ENCODE measurements at regions not wholly inside any gene's neighbourhood (a gene's known extent, or its start where the extent isn't known, plus 50 kb on each side); places are given as distances from the start of the nearest gene placed in this dataset.

GRCh38 chr6:130507666-130508028 lies 141.8 kb downstream of the TMEM200A start:
- Histone ChIP-seq H3K4me1 (replicated peaks in 1 of 2) (no peaks in the 10 kb centered on the region), H3K27me3 (no peaks in the 10 kb centered on the region), H3K9me3 (replicated peaks in 1 of 3) (no peaks in the 10 kb centered on the region), H3K27ac (no peak overlapping the region), H3K36me3 (replicated peaks in 1 of 2) (no peaks in the 10 kb centered on the region), H3K4me3 (no peak overlapping the region)
- intact Hi-C loops (cut with DNase I) = no loop called here
- DNase-seq = no peak
- TF ChIP-seq, protein P1, sequence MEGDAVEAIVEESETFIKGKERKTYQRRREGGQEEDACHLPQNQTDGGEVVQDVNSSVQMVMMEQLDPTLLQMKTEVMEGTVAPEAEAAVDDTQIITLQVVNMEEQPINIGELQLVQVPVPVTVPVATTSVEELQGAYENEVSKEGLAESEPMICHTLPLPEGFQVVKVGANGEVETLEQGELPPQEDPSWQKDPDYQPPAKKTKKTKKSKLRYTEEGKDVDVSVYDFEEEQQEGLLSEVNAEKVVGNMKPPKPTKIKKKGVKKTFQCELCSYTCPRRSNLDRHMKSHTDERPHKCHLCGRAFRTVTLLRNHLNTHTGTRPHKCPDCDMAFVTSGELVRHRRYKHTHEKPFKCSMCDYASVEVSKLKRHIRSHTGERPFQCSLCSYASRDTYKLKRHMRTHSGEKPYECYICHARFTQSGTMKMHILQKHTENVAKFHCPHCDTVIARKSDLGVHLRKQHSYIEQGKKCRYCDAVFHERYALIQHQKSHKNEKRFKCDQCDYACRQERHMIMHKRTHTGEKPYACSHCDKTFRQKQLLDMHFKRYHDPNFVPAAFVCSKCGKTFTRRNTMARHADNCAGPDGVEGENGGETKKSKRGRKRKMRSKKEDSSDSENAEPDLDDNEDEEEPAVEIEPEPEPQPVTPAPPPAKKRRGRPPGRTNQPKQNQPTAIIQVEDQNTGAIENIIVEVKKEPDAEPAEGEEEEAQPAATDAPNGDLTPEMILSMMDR (IDR thresholded peaks at IDR 0.05) = no peak
- TF ChIP-seq POLR2A (IDR thresholded peaks at IDR 0.05) = no peak
- 50 to 58% (median 52%) methylated on average over 4 of the region's 4 CpGs for WGBS, 4 donors

GRCh38 chr6:130513770-130514169 lies 148.0 kb downstream of the TMEM200A start:
- DNase-seq = no peak
- Histone ChIP-seq H3K36me3 (replicated peaks in 1 of 2) (no peaks in the 10 kb centered on the region), H3K9me3 (replicated peaks in 1 of 3) (no peaks in the 10 kb centered on the region), H3K27me3 (no peaks in the 10 kb centered on the region), H3K4me1 (replicated peaks in 1 of 2) (no peaks in the 10 kb centered on the region), H3K27ac (no peak overlapping the region), H3K4me3 (no peak overlapping the region)
- TF ChIP-seq, protein P1 (IDR thresholded peaks at IDR 0.05) = no peak
- TF ChIP-seq POLR2A (IDR thresholded peaks at IDR 0.05) = no peak
- 57 to 74% (median 67%) methylated on average over 3 of the region's 3 CpGs for WGBS, 4 donors
- intact Hi-C loops (cut with DNase I) = no loop called here

GRCh38 chr6:130514712-130515111 lies 148.9 kb downstream of the TMEM200A start:
- H3K36me3 ChIP-seq (replicated peaks in 1 of 2) = no peaks in the 10 kb centered on the region
- TF ChIP-seq, protein P1 (IDR thresholded peaks at IDR 0.05) = no peak
- no peak for TF ChIP-seq POLR2A (IDR thresholded peaks at IDR 0.05)
- 82 to 84% (median 82%) methylated on average over 3 of the region's 3 CpGs for WGBS, 4 donors
- no peak for DNase-seq
- peaks cover 0 to 1% of the 10 kb centered on the region in 2 donors for H3K4me1 ChIP-seq (replicated peaks in 1 of 2)
- intact Hi-C loops (cut with DNase I) = no loop called here
- no peaks in the 10 kb centered on the region for H3K9me3 ChIP-seq (replicated peaks in 1 of 3)
- no peak overlapping the region for H3K4me3 ChIP-seq
- H3K27me3 ChIP-seq = no peaks in the 10 kb centered on the region
- no peak overlapping the region for H3K27ac ChIP-seq

DNA sequence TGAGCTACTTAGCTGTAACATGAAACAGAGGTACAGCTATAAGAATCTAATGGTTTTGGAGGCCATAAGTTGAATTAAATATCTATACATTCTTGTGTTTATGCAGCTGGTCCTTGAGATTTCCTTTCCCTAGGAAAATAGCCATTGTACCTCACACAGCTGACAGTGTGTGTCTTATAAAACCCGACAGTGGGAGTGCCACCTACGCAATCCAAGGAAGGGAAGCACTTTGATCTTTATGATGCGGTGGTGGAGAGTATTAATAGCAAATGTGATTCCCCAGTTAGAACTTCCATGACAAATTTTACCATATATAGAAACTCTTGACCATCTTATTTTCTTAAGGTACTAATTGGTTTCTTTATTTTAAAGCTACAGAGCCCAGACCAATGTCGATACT lies 149.5 kb downstream of the TMEM200A start:
- no peak for DNase-seq
- TF ChIP-seq POLR2A (IDR thresholded peaks at IDR 0.05) = no peak
- TF ChIP-seq, protein P1 (IDR thresholded peaks at IDR 0.05) = no peak
- intact Hi-C loops (cut with DNase I) = no loop called here
- Histone ChIP-seq H3K27me3 (no peaks in the 10 kb centered on the region), H3K27ac (no peak overlapping the region), H3K9me3 (replicated peaks in 1 of 3) (no peaks in the 10 kb centered on the region), H3K4me1 (replicated peaks in 1 of 2) (peaks cover 0 to 6% of the 10 kb centered on the region in 2 donors), H3K36me3 (replicated peaks in 1 of 2) (no peaks in the 10 kb centered on the region), H3K4me3 (no peak overlapping the region)
- 86 to 91% (median 88%) methylated on average over 4 of the region's 4 CpGs for WGBS, 4 donors
